GM13977 (cell line): ENCODE measurements at regions not wholly inside any gene's neighbourhood (a gene's known extent, or its start where the extent isn't known, plus 50 kb on each side); places are given as distances from the start of the nearest gene placed in this dataset.

Experiments
- DNase-seq: peaks from one replicate; pipeline ENCODE4 v3.0.0; 2012; ENCODE audit warnings: low spot score
- CTCF ChIP-seq: IDR thresholded peaks from 2 replicates; pipeline ENCODE4 v1.5.1; 2012; ENCODE audit warnings: mild to moderate bottlenecking, control low read depth; ENCODE audit not compliant: insufficient read depth; ENCODE audit errors: extremely low read depth, missing control alignments
- in situ Hi-C: fragments of 300-500 bp; cut with MboI; formaldehyde crosslinking; loops from one replicate; pipeline ENCODE4 v1.12.0; 2022; ENCODE audit warnings: low sequenced_read_pairs, low pct_unique_long_range_greater_than_20kb, mixed read lengths, inconsistent platforms; ENCODE audit not compliant: unreplicated experiment

DNA sequence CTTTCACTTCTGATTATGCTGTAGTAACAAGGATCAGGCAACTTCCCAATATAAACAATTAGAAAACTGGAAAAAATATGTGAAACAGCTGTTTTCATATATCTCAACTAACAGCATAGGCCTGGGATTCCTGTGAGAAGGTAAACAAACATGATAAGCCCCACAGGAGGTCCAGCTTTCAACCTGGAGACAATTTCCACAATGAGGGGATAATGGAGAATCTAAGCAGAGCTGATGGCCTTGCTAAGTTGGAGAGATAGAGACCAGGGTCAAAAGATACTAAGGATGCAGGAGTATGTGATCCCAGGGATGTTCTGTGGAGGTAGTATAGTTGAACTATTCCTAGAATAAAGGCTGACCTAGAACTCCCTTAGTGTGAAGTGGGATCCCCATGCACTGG lies 452.3 kb upstream of the ACTRT1 start:
- no peak for TF ChIP-seq CTCF
- in situ Hi-C loops = no loop called here
- no peak for DNase-seq

- no peak for TF ChIP-seq CTCF
- in situ Hi-C loops = no loop called here
- no peak for DNase-seq
Observed at GRCh38 chrX:128464116-128464515, 411.9 kb upstream of the ACTRT1 start.

DNA sequence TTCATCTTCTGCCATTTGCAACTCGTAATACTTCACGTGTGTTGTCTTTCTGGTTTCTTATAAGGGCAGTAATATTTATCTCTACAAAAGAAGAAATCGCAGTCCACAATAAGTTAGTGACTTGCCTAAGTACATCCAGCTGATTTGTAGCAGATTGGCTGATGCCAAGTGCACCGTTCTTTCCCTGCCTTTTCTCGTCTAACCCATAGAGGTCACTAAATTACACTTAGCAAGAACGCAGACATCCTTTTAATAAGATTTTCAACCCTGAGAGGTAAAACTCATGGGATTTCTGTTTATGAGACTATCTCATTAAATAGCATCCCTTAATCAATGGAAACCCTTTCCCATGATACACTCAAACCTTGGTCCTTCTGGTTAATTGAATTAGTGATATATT lies 408.6 kb upstream of the ACTRT1 start:
- no peak for DNase-seq
- TF ChIP-seq CTCF = no peak
- in situ Hi-C loops = no loop called here

- in situ Hi-C loops = no loop called here
- TF ChIP-seq CTCF = no peak
Observed at GRCh38 chrX:128458888-128459287, 406.7 kb upstream of the ACTRT1 start.

GRCh38 chrX:128457674-128458073 lies 405.5 kb upstream of the ACTRT1 start:
- no peak for TF ChIP-seq CTCF
- in situ Hi-C loops = no loop called here
- no peak for DNase-seq

More at GRCh38 chrX:128458888-128459287, 406.7 kb upstream of the ACTRT1 start:
- DNase-seq = no peak

GRCh38 chrX:128439159-128439558 lies 387.0 kb upstream of the ACTRT1 start:
- in situ Hi-C loops = no loop called here
- no peak for DNase-seq
- no peak for TF ChIP-seq CTCF

DNA sequence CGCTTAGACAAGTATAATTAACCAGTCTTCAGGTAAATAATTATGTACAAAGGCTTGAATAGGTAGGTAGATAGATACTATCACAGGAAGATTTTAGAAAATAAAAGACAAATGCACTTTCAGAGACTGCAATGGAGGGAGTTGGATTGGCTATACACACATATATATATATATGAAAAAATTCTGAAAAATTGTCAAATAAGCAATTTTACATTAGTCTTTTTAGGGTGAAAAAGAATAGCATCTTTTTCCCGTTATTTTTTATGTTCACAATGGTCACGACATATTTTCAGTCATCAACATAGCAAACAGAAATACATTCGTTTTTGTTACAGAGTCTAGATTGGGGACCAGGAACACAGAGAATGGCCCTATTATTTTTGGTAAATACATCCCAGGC lies 385.9 kb upstream of the ACTRT1 start:
- no peak for DNase-seq
- no peak for TF ChIP-seq CTCF
- in situ Hi-C loops = no loop called here
